IMR-90 (cell line): ENCODE measurements at regions not wholly inside any gene's neighbourhood (a gene's known extent, or its start where the extent isn't known, plus 50 kb on each side); places are given as distances from the start of the nearest gene placed in this dataset.
"Not testable (repeated sequence)": the region's sequence is repeated elsewhere in the genome, so short reads cannot be mapped to it uniquely, and the experiment has no call there.

Experiments used
- CEBPB ChIP-seq: IDR thresholded peaks from 2 replicates; pipeline ENCODE4 v1.6.1; 2012; ENCODE audit warnings: low read depth, low read length, improper control_type of control experiment
- CHD1 ChIP-seq: IDR thresholded peaks from 2 replicates; pipeline ENCODE4 v1.6.1; 2012; ENCODE audit warnings: low read depth, low read length, improper control_type of control experiment
- CTCF ChIP-seq: conservative IDR thresholded peaks from 2 replicates; pipeline ENCODE4 v1.5.1; 2012; ENCODE audit warnings: mild to moderate bottlenecking, low read depth, low read length, improper control_type of control experiment
- MAFK ChIP-seq: IDR thresholded peaks from 2 replicates; pipeline ENCODE4 v1.6.1; 2012; ENCODE audit warnings: low read depth, low read length, improper control_type of control experiment
- MAZ ChIP-seq: IDR thresholded peaks from 2 replicates; pipeline ENCODE4 v1.6.1; 2012; ENCODE audit warnings: low read depth, mild to moderate bottlenecking, low read length, improper control_type of control experiment, moderate library complexity, borderline replicate concordance
- POLR2A ChIP-seq: IDR thresholded peaks from 2 replicates; pipeline ENCODE4 v1.6.1; 2012; ENCODE audit warnings: mild to moderate bottlenecking, low read depth, low read length
- USF2 ChIP-seq: fragments of 150-350 bp; IDR thresholded peaks from 2 replicates; pipeline ENCODE4 v1.6.1; 2017; ENCODE audit warnings: mild to moderate bottlenecking, antibody characterized with exemption, low read length, low read depth

- not testable (repeated sequence) for TF ChIP-seq CTCF, POLR2A, MAFK, MAZ, USF2, CEBPB, CHD1
Observed at GRCh38 chr5:34371417-34371816, 284.7 kb upstream of the RAI14 start.
